ENCODE measurements at regions not wholly inside any gene's neighbourhood (a gene's known extent, or its start where the extent isn't known, plus 50 kb on each side); places are given as distances from the start of the nearest gene placed in this dataset.

DNA sequence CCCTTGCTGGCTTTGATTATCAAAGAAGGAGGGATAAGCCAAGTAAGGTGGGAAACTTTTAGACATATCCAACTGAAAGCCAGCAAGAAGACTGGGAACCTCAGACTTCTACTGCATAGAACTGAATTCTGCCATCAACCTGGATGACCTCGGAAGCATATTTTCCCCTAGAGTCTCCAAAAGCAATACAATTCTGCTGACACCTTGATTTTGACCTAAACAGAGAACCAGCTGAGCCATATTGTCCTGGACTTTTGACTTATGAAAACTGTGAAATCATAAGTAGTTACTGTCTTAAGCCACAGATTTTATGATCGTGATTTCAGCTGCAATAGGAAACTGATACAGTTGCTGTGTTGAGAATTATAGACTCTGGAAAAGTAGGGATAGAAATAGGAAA lies 227.6 kb downstream of the PCDH20 start:
- Histone ChIP-seq H3K79me2 (ENCODE audit: insufficient read depth, low read depth) (no peaks in the 10 kb centered on the region), H3K27ac (no peak overlapping the region), H3K36me3 (ENCODE audit: insufficient read depth) (no peaks in the 10 kb centered on the region), H4K20me1 (ENCODE audit: insufficient read depth) (no peaks in the 10 kb centered on the region), H3K27me3 (ENCODE audit: insufficient read depth, low read depth) (no peaks in the 10 kb centered on the region), H3K9ac (no peak overlapping the region), H2AFZ (ENCODE audit: low read depth) (no peak overlapping the region), H3K4me3 (IDR thresholded peaks at IDR 0.05; ENCODE audit: insufficient read depth, low read depth, low read length) (no peak overlapping the region), H3K4me1 (ENCODE audit: low read depth, poor library complexity, severe bottlenecking) (no peaks in the 10 kb centered on the region), H3K4me2 (no peak overlapping the region)
- TF ChIP-seq, protein P1, sequence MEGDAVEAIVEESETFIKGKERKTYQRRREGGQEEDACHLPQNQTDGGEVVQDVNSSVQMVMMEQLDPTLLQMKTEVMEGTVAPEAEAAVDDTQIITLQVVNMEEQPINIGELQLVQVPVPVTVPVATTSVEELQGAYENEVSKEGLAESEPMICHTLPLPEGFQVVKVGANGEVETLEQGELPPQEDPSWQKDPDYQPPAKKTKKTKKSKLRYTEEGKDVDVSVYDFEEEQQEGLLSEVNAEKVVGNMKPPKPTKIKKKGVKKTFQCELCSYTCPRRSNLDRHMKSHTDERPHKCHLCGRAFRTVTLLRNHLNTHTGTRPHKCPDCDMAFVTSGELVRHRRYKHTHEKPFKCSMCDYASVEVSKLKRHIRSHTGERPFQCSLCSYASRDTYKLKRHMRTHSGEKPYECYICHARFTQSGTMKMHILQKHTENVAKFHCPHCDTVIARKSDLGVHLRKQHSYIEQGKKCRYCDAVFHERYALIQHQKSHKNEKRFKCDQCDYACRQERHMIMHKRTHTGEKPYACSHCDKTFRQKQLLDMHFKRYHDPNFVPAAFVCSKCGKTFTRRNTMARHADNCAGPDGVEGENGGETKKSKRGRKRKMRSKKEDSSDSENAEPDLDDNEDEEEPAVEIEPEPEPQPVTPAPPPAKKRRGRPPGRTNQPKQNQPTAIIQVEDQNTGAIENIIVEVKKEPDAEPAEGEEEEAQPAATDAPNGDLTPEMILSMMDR (conservative IDR thresholded peaks at IDR 0.05; ENCODE audit: low read depth, low read length) = no peak

GRCh38 chr13:61187471-61187870 lies 228.2 kb downstream of the PCDH20 start:
- Histone ChIP-seq H3K36me3 (ENCODE audit: insufficient read depth) (no peaks in the 10 kb centered on the region), H3K4me3 (IDR thresholded peaks at IDR 0.05; ENCODE audit: insufficient read depth, low read depth, low read length) (no peak overlapping the region), H3K79me2 (ENCODE audit: insufficient read depth, low read depth) (no peaks in the 10 kb centered on the region), H4K20me1 (ENCODE audit: insufficient read depth) (no peaks in the 10 kb centered on the region), H3K9ac (no peak overlapping the region), H3K27ac (no peak overlapping the region), H3K27me3 (ENCODE audit: insufficient read depth, low read depth) (no peaks in the 10 kb centered on the region), H3K4me1 (ENCODE audit: low read depth, poor library complexity, severe bottlenecking) (no peaks in the 10 kb centered on the region), H3K4me2 (no peak overlapping the region), H2AFZ (ENCODE audit: low read depth) (no peak overlapping the region)
- TF ChIP-seq, protein P1 (conservative IDR thresholded peaks at IDR 0.05; ENCODE audit: low read depth, low read length) = no peak

- Histone ChIP-seq H3K9ac (no peak overlapping the region), H3K4me1 (ENCODE audit: low read depth, poor library complexity, severe bottlenecking) (no peaks in the 10 kb centered on the region), H2AFZ (ENCODE audit: low read depth) (no peak overlapping the region), H3K4me2 (no peak overlapping the region), H3K27ac (no peak overlapping the region), H3K27me3 (ENCODE audit: insufficient read depth, low read depth) (no peaks in the 10 kb centered on the region), H3K79me2 (ENCODE audit: insufficient read depth, low read depth) (no peaks in the 10 kb centered on the region), H3K4me3 (IDR thresholded peaks at IDR 0.05; ENCODE audit: insufficient read depth, low read depth, low read length) (no peak overlapping the region), H3K36me3 (ENCODE audit: insufficient read depth) (no peaks in the 10 kb centered on the region), H4K20me1 (ENCODE audit: insufficient read depth) (no peaks in the 10 kb centered on the region)
- TF ChIP-seq, protein P1 (conservative IDR thresholded peaks at IDR 0.05; ENCODE audit: low read depth, low read length) = no peak
Measured at GRCh38 chr13:61183670-61184069, 232.0 kb downstream of the PCDH20 start.

DNA sequence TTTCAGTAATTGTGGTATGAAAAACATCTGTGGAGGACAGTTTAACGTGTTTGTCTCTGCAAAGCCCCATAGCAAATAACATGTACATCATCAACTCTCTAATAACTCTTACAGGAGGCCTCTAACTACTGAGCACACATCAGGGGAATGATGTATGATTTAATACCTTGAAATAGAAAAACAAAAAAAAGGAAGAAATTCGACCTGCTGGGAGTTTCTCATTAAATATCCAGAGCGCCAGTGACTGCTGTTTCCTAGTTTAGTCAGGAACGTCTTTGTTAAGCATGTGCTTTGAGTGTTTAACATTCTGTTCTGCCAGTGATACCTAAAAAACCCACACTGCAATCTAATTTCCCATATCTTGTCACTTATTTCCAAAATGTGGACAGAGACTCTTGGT lies 235.4 kb downstream of the PCDH20 start:
- Histone ChIP-seq H3K27ac (no peak overlapping the region), H3K4me2 (no peak overlapping the region), H3K79me2 (ENCODE audit: insufficient read depth, low read depth) (no peaks in the 10 kb centered on the region), H3K27me3 (ENCODE audit: insufficient read depth, low read depth) (no peaks in the 10 kb centered on the region), H3K4me3 (IDR thresholded peaks at IDR 0.05; ENCODE audit: insufficient read depth, low read depth, low read length) (no peak overlapping the region), H3K36me3 (ENCODE audit: insufficient read depth) (no peaks in the 10 kb centered on the region), H4K20me1 (ENCODE audit: insufficient read depth) (no peaks in the 10 kb centered on the region), H3K9ac (no peak overlapping the region), H3K4me1 (ENCODE audit: low read depth, poor library complexity, severe bottlenecking) (no peaks in the 10 kb centered on the region), H2AFZ (ENCODE audit: low read depth) (no peak overlapping the region)
- TF ChIP-seq, protein P1 (conservative IDR thresholded peaks at IDR 0.05; ENCODE audit: low read depth, low read length) = no peak

All from KMS-11 (cell line).